Endometrium (tissue), 2 donors: ENCODE measurements at regions not wholly inside any gene's neighbourhood (a gene's known extent, or its start where the extent isn't known, plus 50 kb on each side); places are given as distances from the start of the nearest gene placed in this dataset.
"Not testable (repeated sequence)": the region's sequence is repeated elsewhere in the genome, so short reads cannot be mapped to it uniquely, and the experiment has no call there.

Source experiments
- FAIRE-seq: peaks from 2 replicates; lab custom pipeline; 2012; peaks lifted over from hg19 to GRCh38; lab: Jason Lieb, UNC
- donor health status: control.
- donor health status: control.

DNA sequence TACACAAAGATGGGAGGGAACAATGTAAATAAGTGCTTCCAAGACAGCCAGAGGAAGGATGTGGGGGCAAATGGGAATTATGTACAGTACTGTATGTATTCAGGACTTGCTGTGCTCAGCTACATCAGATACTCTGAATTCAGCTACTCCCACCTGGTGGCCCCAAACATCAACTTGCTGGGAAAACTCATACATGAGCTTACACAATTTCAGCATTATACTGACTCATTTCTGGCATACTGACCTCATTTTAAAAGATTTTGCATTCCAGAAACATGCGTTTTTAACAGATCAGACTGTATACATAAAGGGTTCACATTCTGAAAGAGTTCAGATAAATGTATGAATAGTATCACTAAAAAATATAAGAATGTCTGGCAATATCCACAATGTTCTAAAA lies 59.7 kb downstream of the GPX5 start:
- no peak for FAIRE-seq

DNA sequence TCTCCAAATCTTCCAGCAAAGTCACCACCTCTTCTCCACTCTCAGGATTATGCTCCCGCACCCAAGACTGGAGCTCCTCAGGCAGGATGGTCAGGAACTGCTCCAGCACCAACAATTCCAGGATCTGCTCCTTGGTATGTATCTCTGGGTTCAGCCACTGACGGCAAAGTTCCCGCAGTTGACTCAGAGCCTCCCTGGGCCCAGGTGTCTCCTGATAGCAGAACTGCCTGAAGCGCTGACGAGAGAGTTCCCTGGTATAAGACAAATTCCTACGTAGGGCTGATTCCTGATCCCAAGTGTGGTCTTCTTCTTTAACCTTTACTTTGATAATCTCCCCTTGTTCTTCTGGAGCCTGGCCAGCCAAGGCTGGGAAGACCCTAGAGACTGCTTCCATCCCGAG lies 60.6 kb downstream of the GPX5 start:
- FAIRE-seq, result no peak

DNA sequence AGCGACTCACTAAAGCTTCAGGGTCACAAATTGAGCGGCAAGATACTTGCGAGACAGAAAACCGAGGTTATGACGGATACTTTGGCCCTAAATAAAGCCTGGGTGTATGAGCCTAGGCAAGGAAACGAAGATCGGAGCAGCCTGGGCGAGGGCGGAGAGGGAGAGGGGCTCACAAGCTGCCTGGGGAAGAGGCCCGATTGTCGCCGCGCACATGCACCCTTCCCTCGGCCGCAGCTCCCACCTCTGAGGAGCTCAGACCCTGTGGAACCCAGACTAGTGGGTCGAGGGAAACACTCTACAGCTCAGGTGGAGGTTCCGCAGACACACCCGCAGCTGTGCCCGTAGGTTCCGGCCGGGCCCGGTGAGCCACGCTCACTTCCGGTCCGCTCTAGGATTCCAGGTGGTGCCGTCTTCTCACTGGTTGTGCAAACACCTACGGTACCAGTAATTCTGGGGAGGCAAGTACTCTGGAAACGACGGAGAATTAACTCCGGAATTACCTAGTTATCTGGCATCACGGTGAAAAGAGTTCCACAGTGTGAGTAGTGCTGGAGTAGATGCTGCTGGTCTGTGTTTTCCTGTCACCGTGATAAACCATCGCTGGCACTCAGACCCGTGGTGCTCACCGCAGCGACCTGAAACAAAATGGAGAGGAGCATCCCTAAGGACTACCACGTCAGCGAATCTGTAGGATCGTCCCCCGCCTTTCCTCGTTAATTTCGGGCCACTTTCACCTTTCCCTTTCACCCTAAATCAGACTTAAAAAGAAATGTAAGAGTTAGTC lies 61.5 kb downstream of the GPX5 start:
- no peak for FAIRE-seq

DNA sequence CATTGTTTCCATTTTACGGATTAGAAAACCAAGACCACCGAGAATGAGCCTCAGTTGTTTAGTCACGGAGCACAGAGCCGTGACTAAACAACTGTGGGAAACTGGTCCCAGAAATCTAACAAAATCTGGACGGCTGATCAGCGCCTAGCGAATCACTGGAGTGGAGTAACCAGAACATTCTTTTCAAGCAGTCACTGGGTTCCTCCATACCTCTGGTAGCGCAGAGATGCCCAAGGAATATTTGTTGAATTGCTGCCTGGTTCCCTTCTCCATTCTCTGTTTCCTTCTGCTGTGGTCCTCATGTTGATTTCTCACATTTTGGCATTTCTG lies 62.0 kb downstream of the GPX5 start:
- FAIRE-seq, result no peak

DNA sequence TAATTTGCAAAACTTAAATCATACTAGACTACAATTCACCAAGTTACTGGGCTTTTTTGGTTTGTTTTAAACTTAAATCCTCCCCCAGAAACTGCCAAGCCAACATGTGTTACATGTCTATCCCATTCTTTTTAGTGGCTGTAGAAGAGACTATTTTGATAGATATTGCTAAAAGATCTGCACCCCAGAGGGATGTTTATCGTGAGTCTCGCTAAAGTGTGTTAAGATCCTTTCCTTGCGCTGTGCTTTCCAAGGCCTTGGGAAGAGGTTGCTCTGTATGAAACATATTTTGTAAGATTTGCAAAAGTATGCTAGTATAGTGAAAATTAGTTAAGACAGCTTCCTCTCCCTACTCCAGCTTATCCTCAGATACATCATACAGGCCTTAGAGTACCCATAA lies 63.0 kb downstream of the GPX5 start:
- FAIRE-seq, result no peak

DNA sequence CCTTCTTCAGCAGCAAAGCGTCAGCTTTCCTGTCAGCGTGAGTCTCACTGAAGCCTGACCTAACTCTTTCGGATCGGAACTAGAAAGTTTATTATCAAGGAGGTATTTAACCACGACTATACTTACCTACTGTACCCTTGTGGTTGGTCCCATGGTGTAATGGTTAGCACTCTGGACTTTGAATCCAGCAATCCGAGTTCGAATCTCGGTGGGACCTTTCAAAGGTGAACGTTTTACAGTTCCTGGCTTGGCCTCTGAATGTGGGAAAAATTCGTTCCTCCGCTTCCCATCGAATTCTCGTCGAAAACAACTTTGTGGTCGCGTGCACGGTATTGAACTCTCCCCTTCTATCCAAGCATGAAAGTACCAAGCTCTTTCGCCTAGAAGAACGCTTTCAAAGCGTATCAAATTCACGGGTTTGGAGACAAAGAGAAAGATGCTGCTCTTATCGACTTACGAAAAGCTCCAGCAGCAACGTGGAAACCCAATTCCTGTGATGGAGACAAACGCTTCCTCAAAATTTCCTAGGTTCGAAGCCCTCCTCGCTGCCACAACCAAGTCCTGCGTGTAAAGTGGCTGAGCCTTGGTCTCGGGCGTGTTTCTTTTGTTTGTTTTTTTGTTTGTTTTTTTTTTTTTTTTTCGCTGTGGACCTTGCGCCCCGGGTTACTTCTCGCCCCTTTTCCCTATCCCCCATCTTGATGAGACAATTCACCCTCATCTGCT lies 63.7 kb downstream of the GPX5 start:
- no peak for FAIRE-seq

DNA sequence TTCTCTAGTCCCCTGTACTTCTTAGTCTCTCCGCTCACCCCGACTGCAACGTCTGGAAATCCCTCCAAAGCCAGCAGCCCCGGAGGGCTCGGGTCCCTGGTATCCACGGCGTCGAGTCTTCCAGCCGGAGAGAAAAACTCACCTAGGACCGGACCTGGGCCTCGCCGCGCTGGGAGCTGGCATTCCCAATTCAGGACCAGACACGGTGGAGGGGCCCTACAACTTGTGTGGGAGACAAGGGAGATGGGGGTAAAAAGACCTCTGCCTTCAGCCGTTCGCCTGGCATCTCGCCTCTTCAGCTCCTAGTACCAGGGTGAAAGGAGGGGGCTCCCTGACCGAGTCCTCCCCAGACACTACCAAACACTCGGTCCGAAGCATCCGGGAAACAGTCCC lies 64.3 kb downstream of the GPX5 start:
- no peak for FAIRE-seq

DNA sequence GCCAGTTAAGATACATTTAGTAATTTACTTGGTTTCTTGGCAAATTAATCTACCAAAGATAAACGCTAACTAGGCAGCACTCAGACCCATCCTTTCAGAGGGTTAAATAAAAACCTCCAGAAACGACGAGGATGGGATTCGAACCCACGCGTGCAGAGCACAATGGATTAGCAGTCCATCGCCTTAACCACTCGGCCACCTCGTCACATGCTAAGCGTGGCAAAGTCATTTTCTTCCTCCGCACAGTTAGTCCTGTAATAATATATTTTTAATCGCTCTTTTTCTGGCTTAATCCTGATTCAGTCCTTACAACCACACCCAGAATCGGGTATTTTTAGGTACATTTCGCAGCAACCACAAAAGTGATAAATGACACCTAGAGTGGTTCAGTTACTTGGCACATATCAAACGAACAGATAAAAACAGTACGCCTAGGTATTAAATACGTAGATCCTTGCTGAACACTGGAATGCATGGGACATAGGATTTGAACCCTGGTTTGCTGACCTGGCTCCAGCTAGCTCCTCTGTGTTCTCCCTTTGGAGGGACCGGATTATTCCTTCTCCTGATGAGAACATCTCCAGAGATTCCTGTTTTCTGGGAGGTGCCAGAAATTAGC lies 71.6 kb downstream of the GPX5 start:
- FAIRE-seq, result no peak

DNA sequence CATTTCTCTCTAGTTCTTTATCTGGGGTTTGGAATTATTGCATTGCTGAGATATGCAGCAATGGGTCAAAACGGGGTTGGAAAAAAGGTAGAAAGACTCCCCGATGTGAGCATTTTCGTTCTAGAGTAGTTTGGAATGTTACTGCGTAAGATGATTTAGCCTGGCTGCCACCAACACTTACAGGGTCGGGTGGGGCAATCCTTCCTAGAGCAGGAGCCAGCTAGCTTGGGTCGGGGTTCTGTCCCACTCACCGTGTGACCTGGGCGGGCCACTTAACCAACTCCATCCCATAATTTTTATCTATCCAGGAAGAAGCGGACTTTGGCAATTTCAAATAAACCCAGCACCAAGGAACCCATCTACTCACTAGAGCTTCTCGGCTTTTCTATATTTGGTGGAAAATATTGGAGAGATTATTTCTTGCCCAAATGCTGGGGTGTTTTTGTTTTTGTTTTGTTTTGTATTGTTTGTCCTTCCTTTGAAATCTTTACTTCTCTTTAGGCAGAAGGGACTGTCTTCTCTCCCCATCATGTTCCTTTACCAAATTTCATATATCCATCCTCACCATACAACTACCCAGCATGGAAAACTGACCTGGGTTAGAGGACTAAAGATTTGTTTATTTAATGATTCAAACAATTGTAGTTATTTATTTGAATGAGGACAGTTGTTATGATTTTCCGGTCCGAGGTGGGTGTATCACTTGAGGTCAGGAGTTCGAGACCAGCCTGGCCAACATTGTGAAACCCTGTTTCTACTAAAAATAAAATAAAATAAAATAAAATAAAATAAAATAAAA lies 72.4 kb downstream of the GPX5 start:
- FAIRE-seq, result no peak

DNA sequence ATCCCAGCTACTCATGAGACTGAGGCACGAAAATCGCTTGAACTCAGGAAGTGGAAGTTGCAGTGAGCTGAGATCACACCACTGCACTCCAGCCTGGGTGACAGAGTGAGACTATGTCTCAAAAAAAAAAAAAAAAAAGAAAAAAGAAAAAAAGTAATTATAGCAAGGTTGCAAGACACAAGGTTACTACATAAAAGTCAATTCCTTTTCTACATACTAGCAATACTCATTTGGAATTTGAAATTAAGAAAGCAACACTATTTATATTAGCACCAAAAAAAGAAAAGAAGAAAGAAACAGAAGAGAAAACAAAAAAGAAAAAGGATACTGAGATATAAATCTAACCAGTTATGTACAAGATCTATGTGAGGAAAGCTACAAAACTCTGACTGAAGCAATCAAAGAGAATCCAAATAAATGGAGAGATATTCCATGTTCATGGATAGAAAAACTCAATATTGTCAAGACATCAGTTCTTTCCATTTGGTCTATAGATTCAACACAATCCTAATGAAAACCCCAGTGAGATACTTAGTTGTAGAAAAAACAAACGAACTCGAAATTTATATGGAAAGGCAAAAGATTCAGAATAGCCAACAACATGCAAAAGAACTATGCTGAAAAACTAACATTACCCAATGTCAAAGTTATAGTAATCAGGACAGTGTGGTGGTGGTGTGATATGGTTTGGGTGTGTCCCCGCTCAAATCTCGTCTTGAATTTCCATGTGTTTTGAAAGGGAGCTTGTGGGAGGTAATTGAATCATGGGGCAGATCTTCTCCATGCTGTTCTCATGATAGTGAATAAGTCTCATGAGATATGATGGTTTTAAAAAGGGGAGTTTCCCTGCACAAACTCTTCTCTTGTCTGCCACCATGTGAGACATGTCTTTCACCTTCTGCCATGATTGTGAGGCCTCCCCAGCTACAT lies 73.3 kb downstream of the GPX5 start:
- no peak for FAIRE-seq

DNA sequence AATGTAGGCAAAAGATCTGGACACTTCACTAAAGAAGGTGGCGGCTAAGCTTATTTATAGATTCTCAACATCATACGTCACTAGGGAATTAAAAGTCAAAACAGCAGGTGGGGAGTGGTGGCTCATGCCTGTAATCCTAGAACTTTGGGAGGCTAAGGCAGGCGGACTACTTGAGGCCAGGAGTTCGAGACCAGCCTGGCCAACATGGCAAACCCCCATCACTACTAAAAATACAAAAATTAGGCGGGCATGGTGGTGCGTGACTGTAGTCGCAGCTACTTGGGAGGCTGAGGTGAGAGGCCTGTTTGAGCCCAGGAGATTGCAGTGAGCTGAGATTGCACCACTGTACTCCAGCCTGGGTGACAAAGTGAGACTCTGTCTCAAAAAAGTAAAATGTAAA lies 74.6 kb downstream of the GPX5 start:
- no peak for FAIRE-seq

DNA sequence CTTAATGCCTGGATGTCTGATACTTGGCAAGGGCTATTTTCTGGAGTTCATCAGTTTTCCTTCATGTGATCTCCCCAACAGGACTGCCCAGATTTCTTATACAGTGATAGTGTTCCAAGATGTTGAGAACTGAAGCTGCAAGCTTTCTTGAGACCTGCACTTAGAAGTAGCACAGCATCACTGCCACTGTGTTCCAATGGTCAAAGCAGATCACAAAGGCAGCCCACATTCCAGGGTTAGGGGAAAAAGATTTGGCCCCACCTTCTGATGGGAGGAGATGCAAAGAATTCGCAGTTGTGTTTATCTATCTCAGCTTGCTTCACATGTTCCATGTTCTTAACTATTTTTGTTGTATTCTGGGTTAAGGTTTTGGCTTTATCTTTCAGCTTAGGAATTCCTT lies 78.2 kb downstream of the GPX5 start:
- no peak for FAIRE-seq

DNA sequence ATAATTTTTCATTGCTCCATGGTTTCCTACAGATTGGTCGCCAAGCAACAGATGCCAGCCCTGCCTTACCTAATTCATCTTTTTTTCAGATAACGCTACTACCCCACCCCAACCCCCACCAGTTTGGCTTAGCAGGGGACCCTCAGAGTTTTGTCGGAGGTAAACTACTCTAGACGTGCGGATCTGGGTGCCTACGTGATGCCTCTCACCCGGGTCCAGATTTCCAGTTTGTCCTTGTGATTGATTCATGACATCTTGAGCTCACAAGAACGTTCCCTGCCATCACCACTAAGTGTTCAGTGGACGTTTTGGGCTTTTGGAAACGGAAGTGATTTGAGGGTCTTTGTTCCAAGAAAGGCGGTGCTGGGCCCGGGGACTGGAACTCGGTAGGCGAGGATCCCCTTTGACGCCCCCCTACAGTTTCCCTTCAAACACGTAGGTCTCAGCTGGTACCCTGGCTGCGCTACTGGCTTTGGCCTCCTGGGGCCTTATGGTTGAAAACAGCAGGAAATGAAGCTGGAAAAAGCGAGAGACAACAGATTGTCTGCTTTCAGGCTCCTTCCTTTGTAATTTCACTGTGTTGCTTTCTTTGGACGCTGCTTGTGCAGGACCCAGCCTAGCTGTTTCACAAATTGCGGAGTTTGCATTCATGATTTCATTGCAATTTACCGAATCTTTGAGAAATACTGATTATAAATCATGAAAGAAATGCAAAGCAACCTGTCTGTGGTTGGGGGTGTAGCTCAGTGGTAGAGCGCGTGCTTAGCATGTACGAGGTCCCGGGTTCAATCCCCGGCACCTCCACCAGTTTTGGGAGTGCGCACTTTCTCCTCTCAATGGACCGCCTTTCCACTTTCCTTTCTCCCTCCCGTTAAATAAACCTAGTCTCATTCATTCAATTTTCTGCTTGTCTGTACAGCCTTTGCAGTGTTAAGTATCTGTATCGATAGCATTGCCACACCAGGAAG lies 81.0 kb downstream of the GPX5 start:
- FAIRE-seq, result no peak

DNA sequence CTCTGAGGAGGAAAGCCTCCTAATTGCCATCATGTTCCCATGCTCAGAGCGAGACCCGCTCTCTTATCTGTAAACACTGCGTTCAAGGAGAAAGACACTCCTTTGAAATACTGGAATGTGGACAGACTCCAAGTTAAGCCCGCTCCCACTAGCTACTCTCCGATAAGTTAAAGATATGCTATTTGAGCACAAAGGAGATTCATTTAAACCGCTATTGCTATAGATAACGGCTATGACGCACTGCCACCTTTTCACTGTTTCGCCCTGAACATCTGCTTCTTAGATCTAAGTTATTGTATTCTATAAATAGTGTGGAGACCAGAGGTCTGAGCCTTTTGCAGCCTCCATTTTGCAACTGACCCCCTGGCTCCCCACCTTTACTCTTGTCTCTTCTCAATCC lies 82.3 kb downstream of the GPX5 start:
- FAIRE-seq, result no peak

DNA sequence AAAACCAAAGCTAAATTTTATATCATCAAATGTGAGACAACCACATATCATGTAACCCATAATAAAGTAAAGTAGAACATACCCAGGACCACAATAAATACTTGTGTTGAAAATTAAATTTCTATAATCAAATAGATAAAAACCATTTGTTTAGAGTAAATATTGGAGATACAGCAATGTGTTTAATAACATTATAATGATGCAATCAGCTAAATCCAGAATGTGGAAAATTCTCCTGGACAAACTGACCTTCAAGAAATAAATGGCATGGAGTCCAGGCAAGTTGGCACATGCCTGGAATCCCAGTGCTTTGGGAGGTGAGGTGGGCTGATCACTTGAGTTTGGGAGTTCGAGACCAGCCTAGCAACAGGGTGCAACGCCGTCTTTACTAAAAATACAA lies 84.0 kb downstream of the GPX5 start:
- no peak for FAIRE-seq

DNA sequence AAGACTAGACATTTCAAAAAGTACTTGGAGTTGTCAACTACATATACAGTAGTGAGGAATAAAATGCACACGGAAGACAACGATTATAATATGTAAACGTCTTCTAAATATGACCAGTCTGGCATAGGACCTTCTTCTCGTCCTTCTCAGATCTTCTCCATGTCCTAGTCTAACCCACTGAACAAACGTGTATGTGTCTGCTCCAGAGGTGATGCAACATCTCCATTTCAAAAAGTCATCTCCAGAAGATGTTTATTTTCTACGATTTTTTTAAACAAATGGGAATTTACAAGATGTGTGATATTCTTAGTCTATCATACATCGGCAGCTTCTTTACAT lies 89.9 kb downstream of the GPX5 start:
- no peak for FAIRE-seq

DNA sequence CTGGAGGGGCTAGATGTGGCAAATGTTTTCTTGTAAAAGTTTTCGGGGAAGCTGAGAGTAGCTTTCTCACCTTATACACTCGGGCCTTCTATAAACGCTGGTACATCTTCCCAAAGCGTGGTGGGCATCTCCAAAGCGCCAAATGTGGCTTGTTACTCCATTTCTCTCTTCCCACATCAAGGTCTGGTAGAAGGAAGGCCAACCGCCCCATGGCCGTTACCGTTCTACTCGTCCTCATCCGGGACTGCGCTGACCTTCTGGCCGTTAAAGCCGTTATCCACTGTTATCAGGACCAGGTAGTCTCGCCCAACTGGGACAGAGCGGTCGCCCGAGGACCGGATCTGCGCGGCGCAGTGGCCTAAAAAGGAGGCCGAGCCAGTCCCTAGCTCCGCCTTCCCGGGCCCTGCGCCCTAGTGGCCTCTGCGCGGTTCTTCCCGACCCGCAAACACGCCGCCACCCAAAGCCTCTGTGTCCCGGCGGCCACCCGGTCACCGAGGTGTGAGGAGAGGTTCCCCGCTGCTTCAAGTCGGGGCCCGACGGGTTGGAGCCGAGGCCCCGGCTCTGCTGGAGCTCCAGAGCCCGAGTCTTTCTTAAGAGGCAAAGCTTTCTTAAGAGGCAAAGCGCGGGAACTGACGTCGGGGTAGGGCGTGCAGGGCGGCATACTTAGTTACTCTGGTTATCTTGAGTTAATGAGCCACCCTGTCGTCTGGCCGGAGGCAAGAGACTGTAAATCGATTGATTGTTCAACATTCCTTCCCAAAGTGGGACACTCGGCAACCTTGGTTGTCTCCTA lies 90.5 kb downstream of the GPX5 start:
- no peak for FAIRE-seq

DNA sequence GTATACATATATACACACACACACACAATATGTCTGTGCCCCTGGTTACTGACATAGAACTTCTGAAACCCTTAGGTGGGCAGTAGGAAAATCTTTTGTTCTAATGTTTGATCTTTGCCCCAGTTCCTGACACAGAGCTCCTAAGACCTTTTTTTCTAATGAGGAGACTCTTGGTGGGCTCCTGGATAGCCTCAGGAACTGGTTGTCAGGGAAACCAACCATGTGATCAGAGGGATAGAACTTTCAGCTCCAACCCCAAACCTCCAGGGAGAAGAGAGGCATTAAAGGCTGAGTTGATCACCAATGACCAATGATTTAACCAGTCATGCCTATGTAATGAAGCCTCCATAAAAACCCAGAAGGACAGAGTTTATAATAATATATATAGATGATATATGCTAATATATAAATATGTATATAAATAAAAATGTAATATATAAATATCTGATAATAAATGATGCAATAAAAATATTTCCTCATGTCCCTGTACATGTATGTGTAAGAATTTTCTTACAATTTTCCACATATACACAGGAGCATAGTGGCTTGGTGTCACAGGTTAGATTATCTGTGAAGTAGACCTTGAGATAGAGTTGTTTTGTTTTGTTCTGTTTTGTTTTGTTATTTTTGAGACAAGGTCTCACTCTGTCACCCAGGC lies 93.3 kb downstream of the GPX5 start:
- no peak for FAIRE-seq

DNA sequence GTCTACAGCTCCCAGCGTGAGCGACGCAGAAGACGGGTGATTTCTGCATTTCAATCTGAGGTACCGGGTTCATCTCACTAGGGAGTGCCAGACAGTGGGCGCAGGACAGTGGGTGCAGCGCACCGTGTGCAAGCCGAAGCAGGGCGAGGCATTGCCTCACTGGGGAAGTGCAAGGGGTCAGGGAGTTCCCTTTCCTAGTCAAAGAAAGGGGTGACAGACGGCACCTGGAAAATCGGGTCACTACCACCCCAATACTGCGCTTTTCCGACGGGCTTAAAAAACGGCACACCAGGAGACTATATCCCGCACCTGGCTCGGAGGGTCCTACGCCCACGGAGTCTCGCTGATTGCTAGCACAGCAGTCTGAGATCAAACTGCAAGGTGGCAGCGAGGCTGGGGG lies 95.6 kb downstream of the GPX5 start:
- not testable (repeated sequence) for FAIRE-seq
